GM19240 (cell line): ENCODE measurements at regions not wholly inside any gene's neighbourhood (a gene's known extent, or its start where the extent isn't known, plus 50 kb on each side); places are given as distances from the start of the nearest gene placed in this dataset.

Source experiments
- DNase-seq: peaks from one replicate; pipeline ENCODE4 v3.0.0; 2011; ENCODE audit warnings: low spot score; ENCODE audit not compliant: insufficient read length

- peak; percentile 14 for DNase-seq
Measured at GRCh38 chr12:92363295-92364146, 217.9 kb upstream of the BTG1 start.

DNA sequence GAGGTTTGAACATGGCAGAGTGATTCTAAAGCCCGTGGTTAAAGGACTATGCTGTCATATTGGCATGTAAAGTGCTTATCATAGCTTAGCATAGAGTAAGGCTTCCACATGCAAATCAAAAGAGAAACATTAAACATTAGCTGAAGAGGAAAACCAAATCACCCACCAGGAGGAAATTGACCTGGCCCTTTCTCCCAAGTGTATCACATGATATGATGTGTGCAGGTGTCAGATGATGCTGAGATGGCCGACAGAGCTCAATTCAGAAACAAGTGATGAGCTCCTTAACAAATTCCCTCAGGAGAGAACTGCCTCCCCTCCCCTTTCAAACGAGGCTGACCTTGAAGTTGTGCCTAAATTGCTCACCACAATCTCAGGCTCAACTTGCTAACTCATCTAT, 217.1 kb upstream of the BTG1 start:
- DNase-seq = no peak

DNA sequence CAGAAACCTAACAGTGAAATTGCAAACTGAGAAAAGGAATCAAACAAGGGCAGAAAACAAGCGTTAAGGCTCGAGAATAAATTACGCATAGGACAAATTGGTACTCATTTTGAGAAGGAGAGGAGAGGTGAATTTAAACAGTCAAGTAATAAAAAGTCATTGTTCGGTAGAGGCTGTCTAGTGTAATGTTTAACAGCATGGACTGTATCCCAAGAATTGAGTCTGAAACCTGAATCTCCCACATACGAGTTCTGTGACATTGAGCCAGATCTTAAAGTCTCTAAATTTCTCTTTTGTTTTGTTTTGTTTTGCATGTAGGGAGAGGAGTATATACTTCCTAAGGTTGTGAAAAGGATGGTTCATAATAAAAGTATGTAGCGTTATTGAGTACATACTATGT, 216.5 kb upstream of the BTG1 start:
- DNase-seq = no peak

DNA sequence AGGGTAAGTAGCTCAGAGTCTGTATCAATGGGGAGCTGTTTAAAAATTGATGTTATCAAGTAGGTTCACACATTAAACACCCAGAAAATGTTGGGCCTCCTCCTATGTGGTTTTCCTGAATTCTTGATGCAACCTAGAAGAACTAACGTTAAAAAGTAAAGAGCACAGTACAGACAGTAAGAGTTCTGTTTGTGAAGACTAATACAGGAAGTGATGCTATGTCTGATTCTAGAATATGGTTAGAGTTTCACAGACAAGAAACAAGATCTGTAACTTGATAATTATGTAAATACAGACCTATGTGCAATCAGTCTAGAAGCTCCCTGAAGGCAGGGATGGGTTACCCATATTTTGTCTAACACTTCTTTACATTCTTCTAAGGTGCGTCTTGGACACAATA, 214.9 kb upstream of the BTG1 start:
- no peak for DNase-seq

GRCh38 chr12:92359581-92360209, 214.0 kb upstream of the BTG1 start:
- DNase-seq = no peak

- no peak for DNase-seq
Measured at GRCh38 chr12:92357584-92358261, 212.1 kb upstream of the BTG1 start.

DNA sequence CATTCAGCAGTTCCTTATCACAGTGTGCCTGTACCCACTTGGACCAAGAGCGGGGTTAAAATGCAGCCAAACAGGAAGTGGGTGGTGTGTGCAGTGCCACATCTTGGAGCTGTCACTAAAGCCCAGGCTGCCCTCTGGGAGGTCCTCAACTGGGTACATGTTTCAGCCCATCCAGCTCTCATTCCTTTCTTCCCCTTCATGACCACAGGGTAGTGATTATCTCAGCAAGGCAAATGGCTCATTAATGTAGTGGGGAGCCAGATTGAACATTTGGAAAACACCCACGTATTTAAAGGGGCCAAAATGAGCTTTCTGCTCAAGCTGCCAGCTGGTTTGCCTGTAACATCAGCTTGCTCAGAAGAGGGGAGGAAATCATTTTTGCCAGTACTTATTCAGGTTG, 210.8 kb upstream of the BTG1 start:
- DNase-seq = no peak

DNA sequence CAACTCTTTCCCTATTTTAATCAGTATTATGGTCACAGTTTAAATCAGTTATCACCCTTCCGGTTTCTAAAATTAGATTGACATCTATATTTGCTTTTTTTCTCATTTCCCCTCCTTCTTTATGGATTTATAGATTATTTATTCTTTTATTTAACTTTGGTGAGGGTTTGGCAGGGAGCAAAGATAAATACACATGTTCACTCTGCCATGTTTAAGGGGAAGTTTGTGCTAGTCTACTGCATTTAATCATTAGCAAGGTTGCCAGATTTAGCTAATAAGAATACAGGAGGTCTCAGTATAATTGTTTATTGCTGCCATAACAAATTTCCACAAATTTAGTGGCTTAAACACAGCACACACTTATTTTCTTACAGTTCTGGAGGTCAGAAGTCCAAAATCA, 204.0 kb upstream of the BTG1 start:
- DNase-seq = no peak

- DNase-seq = no peak
Measured at GRCh38 chr12:92342574-92342973, 196.9 kb upstream of the BTG1 start.

DNA sequence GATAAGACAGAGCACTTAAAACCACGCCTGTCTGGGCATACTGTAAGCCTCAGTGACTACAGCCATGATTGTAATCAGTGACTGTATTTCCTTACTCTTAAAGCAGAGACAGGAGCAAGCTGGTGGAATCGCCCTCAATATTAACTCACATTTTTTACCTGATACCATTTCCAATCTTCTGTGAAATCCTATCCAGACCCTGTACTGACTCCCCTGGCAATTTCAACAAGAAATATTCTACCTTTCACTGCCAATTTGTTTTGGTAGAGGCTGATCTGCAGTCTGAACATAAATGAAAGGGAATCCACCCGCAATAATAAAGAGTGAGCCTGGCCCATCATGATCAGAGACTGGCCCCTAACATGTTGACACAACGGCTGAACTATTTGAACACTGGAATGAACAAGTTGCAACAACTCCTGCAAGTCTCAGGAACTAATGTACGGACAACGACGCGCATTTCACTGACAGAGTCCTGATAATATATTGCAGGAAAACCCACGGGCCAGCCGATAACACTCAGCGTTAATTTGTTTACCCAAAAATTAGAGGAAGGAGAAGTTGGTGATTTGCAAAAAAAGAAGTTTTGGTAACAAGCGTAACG, 195.5 kb upstream of the BTG1 start:
- DNase-seq = no peak

DNA sequence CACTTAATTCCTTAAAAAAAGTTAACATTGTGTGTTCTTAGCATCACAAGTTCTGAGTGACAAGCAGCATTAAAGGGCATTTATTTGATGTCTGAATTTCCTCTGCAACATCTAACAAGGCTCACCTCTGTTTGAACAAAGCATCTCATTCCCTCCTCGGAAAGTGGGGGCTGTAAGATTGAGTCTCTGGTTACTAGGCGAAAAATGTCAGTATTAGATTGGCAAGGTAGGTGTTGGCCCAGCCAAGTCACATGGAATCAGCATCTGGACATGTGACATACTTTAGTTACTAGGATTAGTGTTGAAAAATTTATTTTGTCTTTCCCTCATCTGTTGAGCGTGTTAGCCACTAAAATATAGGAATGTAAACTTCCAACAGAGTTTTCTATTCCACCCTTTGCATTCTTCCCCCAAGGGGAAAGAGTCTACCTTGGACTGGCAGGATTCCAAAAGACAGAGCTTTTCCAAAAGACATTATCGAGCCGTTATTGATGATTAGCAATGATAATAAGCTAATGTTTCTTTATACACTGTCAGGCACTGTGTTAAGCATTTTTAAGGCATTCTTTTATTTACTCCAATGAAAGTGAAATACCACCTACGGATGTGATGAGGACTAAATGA, 194.9 kb upstream of the BTG1 start:
- no peak for DNase-seq

- no peak for DNase-seq
Measured at GRCh38 chr12:92340003-92340402, 194.4 kb upstream of the BTG1 start.

DNA sequence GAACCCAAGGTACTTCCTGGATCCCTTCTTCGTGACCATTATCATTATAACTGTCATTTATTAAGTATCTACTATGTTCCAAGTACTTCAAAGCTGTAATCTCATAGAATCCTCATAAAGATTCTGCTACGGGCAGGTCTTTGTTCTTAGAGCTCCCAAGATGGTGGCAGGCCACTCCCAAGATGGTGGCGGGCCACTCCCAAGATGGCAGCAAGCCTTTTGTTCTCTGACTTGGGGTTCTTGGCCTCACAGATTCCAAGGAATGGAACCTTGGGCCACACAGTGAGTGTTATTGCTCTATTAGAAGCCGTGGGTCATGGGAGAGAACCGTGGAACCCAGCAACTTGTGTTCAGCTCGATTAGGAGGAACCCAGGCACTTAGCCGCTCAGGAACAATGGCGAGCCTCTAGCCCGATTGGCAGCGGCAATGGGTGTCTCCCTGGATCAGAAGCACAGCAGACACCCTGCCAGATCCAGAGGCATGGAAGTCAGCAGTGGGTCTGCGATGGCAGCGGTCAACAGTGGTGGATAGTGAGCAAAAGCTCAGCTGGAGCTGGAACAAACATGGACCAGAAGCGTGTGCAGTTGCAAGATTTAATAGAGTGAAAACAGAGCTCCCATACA, 193.7 kb upstream of the BTG1 start:
- no peak for DNase-seq

- no peak for DNase-seq
Measured at GRCh38 chr12:92338671-92339070, 193.0 kb upstream of the BTG1 start.

GRCh38 chr12:92338102-92338501, 192.5 kb upstream of the BTG1 start:
- no peak for DNase-seq

GRCh38 chr12:92337128-92337527, 191.5 kb upstream of the BTG1 start:
- no peak for DNase-seq

- no peak for DNase-seq
Measured at GRCh38 chr12:92336641-92337040, 191.0 kb upstream of the BTG1 start.

DNA sequence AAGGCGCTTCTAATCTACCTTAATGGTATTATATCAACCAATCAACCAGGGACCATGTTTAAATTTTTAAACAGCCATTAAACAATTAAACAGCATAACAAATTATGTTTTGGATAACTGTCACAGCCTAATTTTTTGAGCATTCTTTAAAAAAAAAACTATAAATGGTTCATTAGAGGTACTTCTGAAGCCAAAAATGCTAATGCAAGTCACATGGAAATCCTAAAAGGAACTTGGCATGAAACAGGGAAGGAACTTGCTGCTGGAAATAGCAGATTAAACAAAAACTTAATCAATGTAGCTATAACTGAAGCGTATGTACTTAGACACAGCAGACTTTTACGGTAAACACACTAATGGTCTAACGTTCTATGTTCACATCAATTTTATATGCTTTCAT, 190.2 kb upstream of the BTG1 start:
- no peak for DNase-seq

DNA sequence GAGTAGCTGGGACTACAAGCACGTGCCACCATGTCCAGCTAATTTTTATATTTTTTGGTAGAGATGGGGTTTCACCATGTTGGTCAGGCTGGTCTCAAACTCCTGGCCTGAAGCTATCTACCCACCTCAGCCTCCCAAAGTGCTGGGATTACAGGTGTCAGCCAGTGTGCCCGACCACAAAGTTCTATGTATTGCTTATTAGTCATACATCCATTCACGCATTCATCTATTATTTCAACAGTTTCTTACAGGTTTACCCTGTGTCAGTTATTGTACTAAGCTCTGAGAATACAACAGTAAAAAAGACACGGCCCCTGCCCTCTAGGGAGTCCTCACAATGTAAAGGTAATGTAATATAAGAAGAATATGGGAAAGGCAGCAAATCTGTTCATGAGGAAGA, 188.9 kb upstream of the BTG1 start:
- no peak for DNase-seq

DNA sequence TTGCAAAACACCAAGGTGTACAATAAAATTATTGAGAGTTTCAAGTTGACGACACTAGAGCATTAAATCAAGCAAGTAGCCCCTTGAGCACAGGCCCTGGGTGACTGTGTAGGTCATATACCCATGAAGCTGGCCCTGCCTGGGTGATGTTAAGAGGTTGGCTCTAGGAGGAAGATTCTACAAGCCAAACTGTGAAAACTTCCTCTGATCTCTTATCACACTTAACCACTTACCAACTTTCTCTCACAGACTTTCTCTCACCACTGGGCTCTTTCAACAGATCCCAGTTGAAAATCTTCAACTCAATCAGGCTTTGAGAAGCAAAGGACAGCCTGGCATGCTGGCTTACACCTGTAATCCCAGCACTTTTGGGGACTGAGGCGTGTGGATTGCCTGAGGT, 186.9 kb upstream of the BTG1 start:
- no peak for DNase-seq

- no peak for DNase-seq
Measured at GRCh38 chr12:92331383-92331782, 185.7 kb upstream of the BTG1 start.
